K562 (cell line): ENCODE measurements at regions not wholly inside any gene's neighbourhood (a gene's known extent, or its start where the extent isn't known, plus 50 kb on each side); places are given as distances from the start of the nearest gene placed in this dataset.

Experiments
- ATAC-seq: fragments of 200-7000 bp; cut with Tn5 transposase; 3 replicates; pipeline ENCODE4 v1.9.1; 2020; ENCODE audit warnings: moderate library complexity
- BruUV-seq: library from RNA; stranded (reverse); fragments of 400-500 nt; replicated peaks from 2 replicates; lab custom pipeline; 2021; lab: Mats Ljungman, UMichigan
- CTCF ChIA-PET: fragments of 300-600 bp; formaldehyde crosslinking; extraction: SDS; loops from one replicate; lab custom pipeline; 2021; ENCODE audit warnings: low intra/inter-chr PET ratio; lab: Yijun Ruan, JAX
- POLR2A ChIA-PET: fragments of 300-600, 350-650 bp; sonication (Branson Sonifier 250); formaldehyde crosslinking; extraction: SDS; loops from one replicate; lab custom pipeline; 2021; ENCODE audit warnings: antibody characterized with exemption, inconsistent platforms; lab: Yijun Ruan, JAX
- DNase-seq, 4 experiments: peaks; one replicate each; pipeline versions ENCODE4 v3.0.0 to v3.0.0-alpha.2; 2011 to 2018; ENCODE audit warnings: low spot score in 3 of 4, mixed read lengths in 3 of 4; ENCODE audit errors: extremely low read depth in 1 of 4
- FAIRE-seq: peaks from 2 replicates; lab custom pipeline; 2011; peaks lifted over from hg19 to GRCh38; lab: Jason Lieb, UNC
- H2AFZ ChIP-seq: 2 replicates; pipeline ENCODE4 v1.6.0; 2011; ENCODE audit warnings: low read depth, low read length, control low read depth, inconsistent platforms
- H3K27ac ChIP-seq: fragments of 200-600 bp; 3 replicates; pipeline ENCODE4 v1.8.0; 2011; ENCODE audit warnings: low read depth, mild to moderate bottlenecking, control low read depth, inconsistent platforms, low read length, moderate library complexity, mixed read lengths; ENCODE audit errors: extremely low read depth
- H3K27me3 ChIP-seq, 2 experiments: fragments of 300-600 bp in 1 of 2; 2 replicates in 1 of 2; 3 replicates in 1 of 2; pipeline versions ENCODE4 v1.6.0 to v1.8.0; 2011; ENCODE audit warnings: inconsistent platforms in 2 of 2, low read length in 2 of 2, mild to moderate bottlenecking in 1 of 2, mixed read lengths in 1 of 2, moderate library complexity in 1 of 2; ENCODE audit not compliant: control insufficient read depth in 2 of 2, insufficient read depth in 2 of 2
- H3K36me3 ChIP-seq: fragments of 300-600 bp; 3 replicates; pipeline ENCODE4 v1.8.0; 2011; ENCODE audit warnings: mild to moderate bottlenecking, low read length, inconsistent platforms; ENCODE audit not compliant: control insufficient read depth, insufficient read depth
- H3K4me1 ChIP-seq, 2 experiments: fragments of 200-600 bp in 1 of 2; replicated peaks in 1 of 2; 2 replicates in 1 of 2; 3 replicates in 1 of 2; pipeline versions ENCODE4 v1.5.1 to v1.8.0; 2011; ENCODE audit warnings: inconsistent platforms in 2 of 2, low read length in 2 of 2, mild to moderate bottlenecking in 1 of 2, mixed read lengths in 1 of 2, moderate library complexity in 1 of 2; ENCODE audit not compliant: control insufficient read depth in 2 of 2, insufficient read depth in 2 of 2
- H3K4me2 ChIP-seq: 2 replicates; pipeline ENCODE4 v1.6.1; 2011; ENCODE audit warnings: low read length, control low read depth, inconsistent platforms, mixed read lengths; ENCODE audit not compliant: insufficient read depth
- H3K4me3 ChIP-seq: fragments of 200-600 bp; sonication (generic), shearing (Covaris generic); 2 replicates; pipeline ENCODE4 v1.5.1; 2016; ENCODE audit warnings: control low read depth, inconsistent platforms
- H3K79me2 ChIP-seq: fragments of 200-600 bp; 3 replicates; pipeline ENCODE4 v1.8.0; 2011; ENCODE audit warnings: low read length, inconsistent platforms; ENCODE audit not compliant: control insufficient read depth, insufficient read depth
- H3K9ac ChIP-seq, 2 experiments: 2 replicates each; pipeline versions ENCODE4 v1.6.0 to v1.6.1; 2011; ENCODE audit warnings: low read depth in 2 of 2, low read length in 2 of 2, control low read depth in 1 of 2, inconsistent platforms in 1 of 2, mild to moderate bottlenecking in 1 of 2, mixed read lengths in 1 of 2; ENCODE audit not compliant: insufficient read depth in 1 of 2
- H3K9me1 ChIP-seq: one replicate; pipeline ENCODE4 v1.6.0; 2011; ENCODE audit warnings: inconsistent platforms, mild to moderate bottlenecking, low read length, moderate library complexity; ENCODE audit not compliant: control insufficient read depth, insufficient read depth
- H3K9me3 ChIP-seq: replicated peaks from 2 replicates; pipeline ENCODE4 v1.5.1; 2011; ENCODE audit warnings: low read depth, low read length, inconsistent platforms; ENCODE audit not compliant: control insufficient read depth, insufficient read depth
- H4K20me1 ChIP-seq: replicated peaks from 2 replicates; pipeline ENCODE4 v1.6.1; 2011; ENCODE audit warnings: low read length, inconsistent platforms, mixed read lengths; ENCODE audit not compliant: control insufficient read depth, insufficient read depth
- IFI16 ChIP-seq: fragments of 250-450 bp; sonication (Bioruptor Pico); IDR thresholded peaks from 2 replicates; pipeline ENCODE4 v2.1.2; 2022; ENCODE audit warnings: mild to moderate bottlenecking, inconsistent platforms
- NCOR1 ChIP-seq: fragments of 450-650 bp; IDR thresholded peaks from 2 replicates; pipeline ENCODE4 v1.6.1; 2016; ENCODE audit warnings: mild to moderate bottlenecking, moderate library complexity
- PCBP1 ChIP-seq: fragments of 200-400 bp; formaldehyde crosslinking; IDR thresholded peaks from 2 replicates; pipeline ENCODE4 v1.6.1; 2018; ENCODE audit warnings: mild to moderate bottlenecking, low read depth, low read length; ENCODE audit not compliant: poor library complexity, severe bottlenecking
- POLR2H ChIP-seq: IDR thresholded peaks from 2 replicates; pipeline ENCODE4 v1.6.1; 2016; ENCODE audit warnings: missing genetic modification characterization, low read depth, mild to moderate bottlenecking, control low read depth, missing compliant biosample characterization, moderate library complexity
- SAP30 ChIP-seq: fragments of 200-600 bp; sonication (generic); IDR thresholded peaks from 2 replicates; pipeline ENCODE4 v1.6.1; 2012; ENCODE audit warnings: borderline replicate concordance, low read depth, mild to moderate bottlenecking, moderate library complexity, low read length, control low read depth, inconsistent platforms; ENCODE audit not compliant: insufficient read depth, poor library complexity, severe bottlenecking
- SMC3 ChIP-seq: conservative IDR thresholded peaks from 2 replicates; pipeline ENCODE4 v1.6.1; 2011; ENCODE audit warnings: low read depth, low read length, improper control_type of control experiment; ENCODE audit not compliant: insufficient read depth
- TCF3 ChIP-seq: sonication (generic); formaldehyde crosslinking; IDR thresholded peaks from 2 replicates; pipeline ENCODE4 v1.4.0; 2020; ENCODE audit warnings: mild to moderate bottlenecking, missing genetic modification reagents
- TEAD2 ChIP-seq: fragments of 450-650 bp; IDR thresholded peaks from 2 replicates; pipeline ENCODE4 v1.6.1; 2016; ENCODE audit warnings: missing genetic modification characterization, control low read depth, missing compliant biosample characterization
- ZNF24 ChIP-seq: fragments of 450-650 bp; IDR thresholded peaks from 2 replicates; pipeline ENCODE4 v1.6.1; 2016
- ZNF3 ChIP-seq: fragments of 250-450 bp; sonication (Bioruptor Pico); IDR thresholded peaks from 2 replicates; pipeline ENCODE4 v1.5.0; 2021; ENCODE audit warnings: mild to moderate bottlenecking, moderate library complexity
- ZNF586 ChIP-seq: fragments of 450-650 bp; formaldehyde crosslinking; conservative IDR thresholded peaks from 2 replicates; pipeline ENCODE4 v1.4.0; 2020; ENCODE audit warnings: mild to moderate bottlenecking, moderate library complexity
- WGBS: fragments of 100-300 bp; shearing (Covaris generic); methylation state at CpG from one replicate; pipeline ENCODE4 v1.1.6; 2016; ENCODE audit warnings: low coverage, mixed read lengths; ENCODE audit not compliant: insufficient coverage; ENCODE audit errors: missing lambda C conversion rate; 5-methylcytosine and 5-hydroxymethylcytosine counted together
- in situ Hi-C: fragments of 300-500 bp; cut with MboI; formaldehyde crosslinking; loops from 4 replicates; pipeline ENCODE4 v1.15.0; 2018; ENCODE audit warnings: inconsistent platforms, mixed read lengths
- intact Hi-C: fragments of 100-400 bp; cut with micrococcal nuclease; formaldehyde crosslinking; loops from 2 replicates; pipeline ENCODE4 v1.14.2; 2022

GRCh38 chr11:27864611-27865010, 164.4 kb upstream of the BDNF start (continued):
- TF ChIP-seq ZNF24 (no peak), TCF3 (CRISPR knock-in tag) (no peak), NCOR1 (no peak), POLR2H (tag) (no peak), PCBP1 (no peak), ZNF3 (CRISPR knock-in tag) (no peak), ZNF586 (no peak), SMC3 (no peak), IFI16 (CRISPR knock-in tag) (no peak)

- Histone ChIP-seq H3K27me3 (no peaks in the 10 kb centered on the region), H3K9me3 (no peaks in the 10 kb centered on the region), H3K9me1 (no peaks in the 10 kb centered on the region), H3K27ac (no peak overlapping the region), H3K4me1 (no peaks in the 10 kb centered on the region), H3K36me3 (no peaks in the 10 kb centered on the region), H3K4me3 (no peak overlapping the region), H4K20me1 (no peaks in the 10 kb centered on the region), H3K79me2 (no peaks in the 10 kb centered on the region), H2AFZ (no peak overlapping the region), H3K9ac (no peak overlapping the region), H3K4me2 (no peak overlapping the region)
- ATAC-seq (no peak), FAIRE-seq (no peak), DNase-seq (no peak)
- no TSS peak for BruUV-seq
- 0% methylated on average over 4 of the region's 4 CpGs for WGBS
- intact Hi-C loops = no loop called here
- ChIA-PET POLR2A (interaction anchor here (0.6 kb wide), 1 partner anchor 99 kb away, joined by 3 read pairs; no protein-coding TSS in a partner anchor), CTCF (no interaction called here)
- in situ Hi-C loops = no loop called here
- no peak for TF ChIP-seq SAP30
- no peak for TF ChIP-seq TEAD2 (tag)
Observed at GRCh38 chr11:27864091-27864491, 163.8 kb upstream of the BDNF start.
